HCT116 (cell line): ENCODE measurements at regions not wholly inside any gene's neighbourhood (a gene's known extent, or its start where the extent isn't known, plus 50 kb on each side); places are given as distances from the start of the nearest gene placed in this dataset.

Experiments
- ATAC-seq: fragments of 200-7000 bp; cut with Tn5 transposase; 2 replicates; pipeline ENCODE4 v1.9.1; 2020; ENCODE audit warnings: mild to moderate bottlenecking, moderate library complexity
- BruUV-seq: library from RNA; stranded (reverse); fragments of 400-500 nt; replicated peaks from 2 replicates; lab custom pipeline; 2021; lab: Mats Ljungman, UMichigan
- CTCF ChIA-PET: fragments of 300-600 bp; sonication (Branson Sonifier 250); formaldehyde crosslinking; loops from one replicate; lab custom pipeline; 2021; ENCODE audit warnings: antibody characterized with exemption; lab: Charles Lee
- POLR2A ChIA-PET: fragments of 300-600, 350-600 bp; sonication (Branson Sonifier 250); formaldehyde crosslinking; loops from one replicate; lab custom pipeline; 2021; ENCODE audit warnings: antibody characterized with exemption; lab: Charles Lee
- RAD21 ChIA-PET, 2 experiments: fragments of 300-600 bp; sonication (Branson Sonifier 250); formaldehyde crosslinking; loops; one replicate each; lab custom pipeline; 2023; ENCODE audit warnings: low total read pairs in 2 of 2; ENCODE audit not compliant: uncharacterized antibody in 2 of 2, unreplicated experiment in 2 of 2, low non-redundant PET in 1 of 2; lab: Charles Lee
- DNase-seq: peaks from one replicate; pipeline ENCODE4 v3.0.0-alpha.2; 2010; ENCODE audit warnings: low read depth, low spot score
- H2AFZ ChIP-seq: fragments of 200-600 bp; shearing (Covaris generic), sonication (generic); 2 replicates; pipeline ENCODE4 v1.6.1; 2017; ENCODE audit warnings: low read depth, mixed run types, mixed read lengths, antibody characterized with exemption, low read length; ENCODE audit not compliant: poor library complexity, severe bottlenecking
- H3K27ac ChIP-seq: 2 replicates; pipeline ENCODE4 v1.5.1; 2012; ENCODE audit warnings: low read depth, low read length
- H3K27me3 ChIP-seq: fragments of 200-600 bp; sonication (generic); 2 replicates; pipeline ENCODE4 v1.6.1; 2016; ENCODE audit warnings: mixed run types, low read length, mixed read lengths; ENCODE audit not compliant: insufficient read depth
- H3K36me3 ChIP-seq, 2 experiments: fragments of 200-500 bp in 1 of 2; fragments of 200-600 bp in 1 of 2; sonication (Bioruptor generic) in 1 of 2; sonication (generic) in 1 of 2; 2 replicates each; pipeline versions ENCODE4 v1.5.1 to v1.6.1; 2014 to 2016; ENCODE audit warnings: low read length in 2 of 2, inconsistent platforms in 1 of 2, mixed read lengths in 1 of 2, mixed run types in 1 of 2; ENCODE audit not compliant: insufficient read depth in 2 of 2, control insufficient read depth in 1 of 2
- H3K4me1 ChIP-seq, 2 experiments: fragments of 200-600 bp in 1 of 2; sonication (generic) in 1 of 2; 2 replicates each; pipeline versions ENCODE4 v1.5.1 to v1.6.1; 2012 to 2017; ENCODE audit warnings: low read length in 2 of 2, inconsistent platforms in 1 of 2, mild to moderate bottlenecking in 1 of 2, mixed read lengths in 1 of 2, mixed run types in 1 of 2, moderate library complexity in 1 of 2; ENCODE audit not compliant: insufficient read depth in 2 of 2, control insufficient read depth in 1 of 2
- H3K4me2 ChIP-seq: fragments of 200-600 bp; sonication (generic); 2 replicates; pipeline ENCODE4 v1.6.1; 2017; ENCODE audit warnings: mixed run types, low read length, mixed read lengths
- H3K4me3 ChIP-seq, 2 experiments: fragments of 200-600 bp in 1 of 2; sonication (generic) in 1 of 2; replicated peaks in 1 of 2; 2 replicates each; pipeline ENCODE4 v1.5.1; 2011 to 2016; ENCODE audit warnings: low read length in 2 of 2, control low read depth in 1 of 2, low read depth in 1 of 2, mild to moderate bottlenecking in 1 of 2, mixed read lengths in 1 of 2, mixed run types in 1 of 2
- H3K79me2 ChIP-seq: fragments of 200-600 bp; sonication (generic); 2 replicates; pipeline ENCODE4 v1.6.1; 2017; ENCODE audit warnings: mild to moderate bottlenecking, mixed run types, low read length, moderate library complexity, mixed read lengths; ENCODE audit not compliant: insufficient read depth
- H3K9ac ChIP-seq: fragments of 200-600 bp; sonication (generic); 2 replicates; pipeline ENCODE4 v1.6.1; 2016; ENCODE audit warnings: low read length, mixed read lengths
- H3K9me2 ChIP-seq: fragments of 200-600 bp; sonication (generic), shearing (Covaris generic); 2 replicates; pipeline ENCODE4 v1.6.1; 2017; ENCODE audit warnings: mixed run types, mild to moderate bottlenecking, moderate library complexity; ENCODE audit not compliant: insufficient read depth
- H3K9me3 ChIP-seq, 2 experiments: fragments of 200-500 bp in 1 of 2; fragments of 200-600 bp in 1 of 2; sonication (Bioruptor generic) in 1 of 2; sonication (generic) in 1 of 2; 2 replicates each; pipeline ENCODE4 v1.6.1; 2014 to 2017; ENCODE audit warnings: low read length in 2 of 2, mixed read lengths in 2 of 2, inconsistent platforms in 1 of 2, low read depth in 1 of 2, mild to moderate bottlenecking in 1 of 2, mixed run types in 1 of 2, moderate library complexity in 1 of 2; ENCODE audit not compliant: control insufficient read depth in 1 of 2, insufficient read depth in 1 of 2
- H4K20me1 ChIP-seq: fragments of 200-600 bp; sonication (generic), shearing (Covaris generic); 2 replicates; pipeline ENCODE4 v1.6.1; 2017; ENCODE audit warnings: mixed run types, mild to moderate bottlenecking, moderate library complexity; ENCODE audit not compliant: insufficient read depth
- EZH2 ChIP-seq: fragments of 200-600 bp; sonication (generic); IDR thresholded peaks from 2 replicates; pipeline ENCODE4 v1.6.1; 2017; ENCODE audit warnings: antibody characterized with exemption, mixed run types
- POLR2AphosphoS5 ChIP-seq: IDR thresholded peaks from 2 replicates; pipeline ENCODE4 v1.6.1; 2011; ENCODE audit warnings: mild to moderate bottlenecking, low read depth, low read length, moderate library complexity
- RAD21 ChIP-seq: IDR thresholded peaks from 2 replicates; pipeline ENCODE4 v1.6.1; 2012; ENCODE audit warnings: low read depth, mild to moderate bottlenecking
- SIN3A ChIP-seq: IDR thresholded peaks from 2 replicates; pipeline ENCODE4 v1.6.1; 2012; ENCODE audit warnings: low read depth
- ZFX ChIP-seq: fragments of 450-650 bp; IDR thresholded peaks from 2 replicates; pipeline ENCODE4 v1.6.1; 2017
- ZNF274 ChIP-seq: fragments of 200-500 bp; sonication (Bioruptor generic); IDR thresholded peaks from 2 replicates; pipeline ENCODE4 v1.6.1; 2014; ENCODE audit warnings: mild to moderate bottlenecking, low read depth, low read length, inconsistent platforms
- intact Hi-C: fragments of 100-400 bp; cut with micrococcal nuclease; formaldehyde crosslinking; loops from 2 replicates; pipeline ENCODE4 v1.10.0; 2022
- TF ChIP-seq, protein P1 (sequence below), 3 experiments: fragments of 200-600 bp in 1 of 3; sonication (generic) in 1 of 3; IDR thresholded peaks in 2 of 3; conservative IDR thresholded peaks in 1 of 3; 2 replicates each; pipeline ENCODE4 v1.5.1; 2012 to 2017; ENCODE audit warnings: low read depth in 2 of 3, low read length in 2 of 3, antibody characterized with exemption in 1 of 3, borderline replicate concordance in 1 of 3, control low read depth in 1 of 3, mild to moderate bottlenecking in 1 of 3, mixed read lengths in 1 of 3, mixed run types in 1 of 3, moderate library complexity in 1 of 3; ENCODE audit not compliant: insufficient read depth in 1 of 3

- ChIA-PET RAD21 (no interaction called here), CTCF (interaction anchor here (0.7 kb wide), 1 partner anchor 10 kb away, joined by 3 read pairs; no protein-coding TSS in a partner anchor), POLR2A (no interaction called here)
- no peaks in the 10 kb centered on the region for H3K9me3 ChIP-seq
- no peak overlapping the region for H3K4me3 ChIP-seq
- H3K9me2 ChIP-seq: no peaks in the 10 kb centered on the region
- no peak overlapping the region for H2AFZ ChIP-seq
- DNase-seq: no peak
- intact Hi-C loops: no loop called here
- H3K79me2 ChIP-seq: no peaks in the 10 kb centered on the region
- H3K36me3 ChIP-seq: no peaks in the 10 kb centered on the region
- H4K20me1 ChIP-seq: no peaks in the 10 kb centered on the region
- TF ChIP-seq ZNF274 (no peak), RAD21 (0 out of 2 replicates have a peak, but pooled peaks have one; percentile 27), EZH2 (no peak), SIN3A (no peak), ZFX (no peak), POLR2AphosphoS5 (no peak)
- TF ChIP-seq, protein P1, sequence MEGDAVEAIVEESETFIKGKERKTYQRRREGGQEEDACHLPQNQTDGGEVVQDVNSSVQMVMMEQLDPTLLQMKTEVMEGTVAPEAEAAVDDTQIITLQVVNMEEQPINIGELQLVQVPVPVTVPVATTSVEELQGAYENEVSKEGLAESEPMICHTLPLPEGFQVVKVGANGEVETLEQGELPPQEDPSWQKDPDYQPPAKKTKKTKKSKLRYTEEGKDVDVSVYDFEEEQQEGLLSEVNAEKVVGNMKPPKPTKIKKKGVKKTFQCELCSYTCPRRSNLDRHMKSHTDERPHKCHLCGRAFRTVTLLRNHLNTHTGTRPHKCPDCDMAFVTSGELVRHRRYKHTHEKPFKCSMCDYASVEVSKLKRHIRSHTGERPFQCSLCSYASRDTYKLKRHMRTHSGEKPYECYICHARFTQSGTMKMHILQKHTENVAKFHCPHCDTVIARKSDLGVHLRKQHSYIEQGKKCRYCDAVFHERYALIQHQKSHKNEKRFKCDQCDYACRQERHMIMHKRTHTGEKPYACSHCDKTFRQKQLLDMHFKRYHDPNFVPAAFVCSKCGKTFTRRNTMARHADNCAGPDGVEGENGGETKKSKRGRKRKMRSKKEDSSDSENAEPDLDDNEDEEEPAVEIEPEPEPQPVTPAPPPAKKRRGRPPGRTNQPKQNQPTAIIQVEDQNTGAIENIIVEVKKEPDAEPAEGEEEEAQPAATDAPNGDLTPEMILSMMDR (IDR thresholded peaks at IDR 0.05 in 2 of 3, conservative IDR thresholded peaks at IDR 0.05 in 1 of 3; ENCODE audit: borderline replicate concordance in 1 of 3, insufficient read depth in 1 of 3, low read depth in 2 of 3, low read length in 2 of 3): peak in 2 of 3 experiments; percentile 48 to 52; a peak in 4 of 6 replicates
- TF ChIP-seq, all 23 proteins: peak for 2
- no peak overlapping the region for H3K4me2 ChIP-seq
- no peaks in the 10 kb centered on the region for H3K4me1 ChIP-seq
- no peak overlapping the region for H3K9ac ChIP-seq
- no peak overlapping the region for H3K27ac ChIP-seq
- no peaks in the 10 kb centered on the region for H3K27me3 ChIP-seq
- ATAC-seq: peak; percentile 76
- BruUV-seq: no TSS peak
These were observed 118.0 kb downstream of the BUB3 start for GRCh38 chr10:123272171-123272570.
